ENCODE measurements at regions not wholly inside any gene's neighbourhood (a gene's known extent, or its start where the extent isn't known, plus 50 kb on each side); places are given as distances from the start of the nearest gene placed in this dataset.

GRCh38 chr3:164752812-164753211 is 325.5 kb downstream of the SI start:
- DNase-seq (no peak), ATAC-seq (no peak)
- TF ChIP-seq CTCF (IDR thresholded peaks at IDR 0.05), result no peak
- Histone ChIP-seq H3K36me3 (ENCODE audit: low read depth) (no peaks in the 10 kb centered on the region), H3K4me3 (no peak overlapping the region), H3K9me3 (no peaks in the 10 kb centered on the region), H3K4me1 (ENCODE audit: low read depth) (no peaks in the 10 kb centered on the region)
- intact Hi-C loops (cut with DNase I, micrococcal nuclease), result no loop called here

- Histone ChIP-seq H3K36me3 (ENCODE audit: low read depth) (no peaks in the 10 kb centered on the region), H3K9me3 (no peaks in the 10 kb centered on the region), H3K4me3 (no peak overlapping the region), H3K4me1 (ENCODE audit: low read depth) (no peaks in the 10 kb centered on the region)
- TF ChIP-seq CTCF (IDR thresholded peaks at IDR 0.05), result no peak
- ATAC-seq, result no peak
- DNase-seq, result no peak
- intact Hi-C loops (cut with DNase I, micrococcal nuclease), result no loop called here
These were observed 329.7 kb downstream of the SI start for GRCh38 chr3:164748626-164749025.

GRCh38 chr3:164741869-164742268 is 336.4 kb downstream of the SI start:
- no peak for TF ChIP-seq CTCF (IDR thresholded peaks at IDR 0.05)
- intact Hi-C loops (cut with DNase I, micrococcal nuclease), result no loop called here
- ATAC-seq, result no peak
- Histone ChIP-seq H3K4me1 (ENCODE audit: low read depth) (no peaks in the 10 kb centered on the region), H3K9me3 (no peaks in the 10 kb centered on the region), H3K4me3 (no peak overlapping the region), H3K36me3 (ENCODE audit: low read depth) (no peaks in the 10 kb centered on the region)
- DNase-seq, result no peak

GRCh38 chr3:164737174-164737573 is 341.1 kb downstream of the SI start:
- no peak for ATAC-seq
- DNase-seq, result no peak
- TF ChIP-seq CTCF (IDR thresholded peaks at IDR 0.05), result no peak
- no peaks in the 10 kb centered on the region for H3K4me1 ChIP-seq (ENCODE audit: low read depth)
- no peaks in the 10 kb centered on the region for H3K36me3 ChIP-seq (ENCODE audit: low read depth)
- intact Hi-C loops (cut with DNase I, micrococcal nuclease), result no loop called here
- no peak overlapping the region for H3K4me3 ChIP-seq
- H3K9me3 ChIP-seq, result no peaks in the 10 kb centered on the region

- no peak for ATAC-seq
- no peak overlapping the region for H3K4me3 ChIP-seq
- no peaks in the 10 kb centered on the region for H3K36me3 ChIP-seq (ENCODE audit: low read depth)
- no peaks in the 10 kb centered on the region for H3K4me1 ChIP-seq (ENCODE audit: low read depth)
- intact Hi-C loops (cut with DNase I, micrococcal nuclease), result no loop called here
- no peak for DNase-seq
- H3K9me3 ChIP-seq, result no peaks in the 10 kb centered on the region
- no peak for TF ChIP-seq CTCF (IDR thresholded peaks at IDR 0.05)
These were observed 346.1 kb downstream of the SI start for GRCh38 chr3:164732166-164732565.

GRCh38 chr3:164730815-164731360 is 347.4 kb downstream of the SI start:
- intact Hi-C loops (cut with DNase I, micrococcal nuclease), result no loop called here
- ATAC-seq (no peak), DNase-seq (no peak)
- no peak for TF ChIP-seq CTCF (IDR thresholded peaks at IDR 0.05)
- Histone ChIP-seq H3K36me3 (ENCODE audit: low read depth) (no peaks in the 10 kb centered on the region), H3K9me3 (no peaks in the 10 kb centered on the region), H3K4me1 (ENCODE audit: low read depth) (no peaks in the 10 kb centered on the region), H3K4me3 (no peak overlapping the region)
